Fibroblast of lung (primary cell): ENCODE measurements at regions not wholly inside any gene's neighbourhood (a gene's known extent, or its start where the extent isn't known, plus 50 kb on each side); places are given as distances from the start of the nearest gene placed in this dataset.

ENCODE experiments used
- EZH2 ChIP-seq: IDR thresholded peaks from 2 replicates; pipeline ENCODE4 v1.5.1; 2012; ENCODE audit warnings: low read length, control low read depth, mild to moderate bottlenecking; ENCODE audit errors: missing control alignments
- TF ChIP-seq, protein P1 (sequence below), 2 donors: IDR thresholded peaks in 1 of 2; conservative IDR thresholded peaks in 1 of 2; 1 replicate in 1 of 2; 2 replicates in 1 of 2; pipeline ENCODE4 v1.5.1; 2011 to 2012; ENCODE audit warnings: low read length in 2 of 2, control low read depth in 1 of 2, inconsistent platforms in 1 of 2, low read depth in 1 of 2, mild to moderate bottlenecking in 1 of 2

DNA sequence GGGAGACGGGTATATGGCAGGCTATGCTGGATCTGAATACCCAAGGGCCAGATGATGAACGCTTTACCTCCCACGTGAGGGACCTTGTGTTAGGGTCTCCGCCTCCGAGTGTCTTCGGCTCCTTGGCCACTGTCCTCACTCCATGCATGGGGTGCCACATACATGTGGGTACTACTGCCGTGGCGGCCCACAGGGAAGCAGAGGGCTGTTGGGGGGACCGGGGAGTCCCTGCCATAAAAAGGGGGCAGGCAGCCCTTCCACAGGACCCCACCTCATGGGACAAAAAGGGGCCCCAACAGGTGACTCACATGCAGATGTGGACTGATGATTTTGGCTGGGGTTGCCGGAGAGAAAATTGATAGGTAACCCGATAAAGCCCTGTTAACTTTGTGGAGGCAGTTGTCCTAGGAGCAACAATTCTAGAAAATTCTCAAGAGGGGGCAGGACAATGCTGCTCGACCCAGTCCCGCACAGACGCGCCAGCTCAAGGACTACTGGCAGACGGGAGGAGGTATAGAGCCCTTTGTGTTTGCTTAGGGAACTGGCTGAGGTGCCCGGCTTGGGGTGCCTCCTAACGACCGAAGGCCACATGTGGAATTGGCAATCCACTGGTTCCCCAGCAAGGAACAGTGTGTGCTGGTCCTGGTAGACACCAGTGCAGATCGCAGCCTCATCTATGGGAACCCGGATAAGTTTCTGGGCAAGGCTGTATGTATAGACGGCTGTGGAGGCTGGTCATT lies 695.7 kb upstream of the AGA start:
- TF ChIP-seq, protein P1, sequence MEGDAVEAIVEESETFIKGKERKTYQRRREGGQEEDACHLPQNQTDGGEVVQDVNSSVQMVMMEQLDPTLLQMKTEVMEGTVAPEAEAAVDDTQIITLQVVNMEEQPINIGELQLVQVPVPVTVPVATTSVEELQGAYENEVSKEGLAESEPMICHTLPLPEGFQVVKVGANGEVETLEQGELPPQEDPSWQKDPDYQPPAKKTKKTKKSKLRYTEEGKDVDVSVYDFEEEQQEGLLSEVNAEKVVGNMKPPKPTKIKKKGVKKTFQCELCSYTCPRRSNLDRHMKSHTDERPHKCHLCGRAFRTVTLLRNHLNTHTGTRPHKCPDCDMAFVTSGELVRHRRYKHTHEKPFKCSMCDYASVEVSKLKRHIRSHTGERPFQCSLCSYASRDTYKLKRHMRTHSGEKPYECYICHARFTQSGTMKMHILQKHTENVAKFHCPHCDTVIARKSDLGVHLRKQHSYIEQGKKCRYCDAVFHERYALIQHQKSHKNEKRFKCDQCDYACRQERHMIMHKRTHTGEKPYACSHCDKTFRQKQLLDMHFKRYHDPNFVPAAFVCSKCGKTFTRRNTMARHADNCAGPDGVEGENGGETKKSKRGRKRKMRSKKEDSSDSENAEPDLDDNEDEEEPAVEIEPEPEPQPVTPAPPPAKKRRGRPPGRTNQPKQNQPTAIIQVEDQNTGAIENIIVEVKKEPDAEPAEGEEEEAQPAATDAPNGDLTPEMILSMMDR (conservative IDR thresholded peaks at IDR 0.05 in 1 of 2, IDR thresholded peaks at IDR 0.05 in 1 of 2; ENCODE audit: low read depth in 1 of 2, low read length in 2 of 2) = no peak
- TF ChIP-seq EZH2 = no peak
